Endothelial cell (in vitro differentiated cells): ENCODE measurements at regions not wholly inside any gene's neighbourhood (a gene's known extent, or its start where the extent isn't known, plus 50 kb on each side); places are given as distances from the start of the nearest gene placed in this dataset.

Experiments
- DNase-seq: peaks from one replicate; pipeline ENCODE4 v3.0.0; 2021; ENCODE audit warnings: low spot score
- H3K27ac Mint-ChIP-seq: one replicate; pipeline ENCODE4 v1.8.0; 2021; ENCODE audit warnings: mixed read lengths, inconsistent platforms; ENCODE audit not compliant: unreplicated experiment
- H3K27me3 Mint-ChIP-seq: one replicate; pipeline ENCODE4 v1.8.0; 2021; ENCODE audit warnings: mild to moderate bottlenecking, moderate library complexity, mixed read lengths, inconsistent platforms; ENCODE audit not compliant: unreplicated experiment
- H3K36me3 Mint-ChIP-seq: one replicate; pipeline ENCODE4 v1.8.0; 2021; ENCODE audit warnings: mild to moderate bottlenecking, low read depth, mixed read lengths, inconsistent platforms; ENCODE audit not compliant: unreplicated experiment
- H3K4me1 Mint-ChIP-seq: one replicate; pipeline ENCODE4 v1.8.0; 2021; ENCODE audit warnings: mild to moderate bottlenecking, mixed read lengths, inconsistent platforms; ENCODE audit not compliant: unreplicated experiment
- H3K4me3 Mint-ChIP-seq: one replicate; pipeline ENCODE4 v1.8.0; 2021; ENCODE audit warnings: mild to moderate bottlenecking, mixed read lengths, inconsistent platforms; ENCODE audit not compliant: unreplicated experiment
- H3K9me3 Mint-ChIP-seq: one replicate; pipeline ENCODE4 v1.8.0; 2021; ENCODE audit warnings: mixed read lengths, inconsistent platforms; ENCODE audit not compliant: unreplicated experiment
- CTCF ChIP-seq: fragments of 200-600 bp; sonication (generic); IDR thresholded peaks from one replicate; pipeline ENCODE4 v1.5.0; 2021; ENCODE audit warnings: antibody characterized with exemption; ENCODE audit not compliant: unreplicated experiment

GRCh38 chr15:95536638-95537037, 793.9 kb upstream of the NR2F2 start:
- no peaks in the 10 kb centered on the region for H3K36me3 Mint-ChIP-seq
- no peaks in the 10 kb centered on the region for H3K27me3 Mint-ChIP-seq
- no peak overlapping the region for H3K4me3 Mint-ChIP-seq
- DNase-seq = no peak
- no peak overlapping the region for H3K27ac Mint-ChIP-seq
- H3K4me1 Mint-ChIP-seq = no peaks in the 10 kb centered on the region
- no peak for TF ChIP-seq CTCF
- no peaks in the 10 kb centered on the region for H3K9me3 Mint-ChIP-seq

GRCh38 chr15:95538693-95539092, 791.8 kb upstream of the NR2F2 start:
- Mint-ChIP-seq H3K4me1 (peaks cover 3% of the 10 kb centered on the region), H3K27ac (no peak overlapping the region), H3K36me3 (no peaks in the 10 kb centered on the region), H3K27me3 (no peaks in the 10 kb centered on the region), H3K4me3 (no peak overlapping the region), H3K9me3 (no peaks in the 10 kb centered on the region)
- TF ChIP-seq CTCF = no peak
- DNase-seq = no peak

- no peak for DNase-seq
- TF ChIP-seq CTCF = no peak
- no peaks in the 10 kb centered on the region for H3K36me3 Mint-ChIP-seq
- peaks cover 1% of the 10 kb centered on the region for H3K27me3 Mint-ChIP-seq
- no peak overlapping the region for H3K27ac Mint-ChIP-seq
- H3K4me1 Mint-ChIP-seq = peaks cover 3% of the 10 kb centered on the region
- H3K9me3 Mint-ChIP-seq = no peaks in the 10 kb centered on the region
- H3K4me3 Mint-ChIP-seq = no peak overlapping the region
These were observed 789.2 kb upstream of the NR2F2 start for GRCh38 chr15:95541301-95541700.

- Mint-ChIP-seq H3K36me3 (no peaks in the 10 kb centered on the region), H3K4me1 (no peaks in the 10 kb centered on the region), H3K27ac (no peak overlapping the region), H3K9me3 (no peaks in the 10 kb centered on the region), H3K4me3 (no peak overlapping the region), H3K27me3 (peaks cover 1% of the 10 kb centered on the region)
- no peak for DNase-seq
- TF ChIP-seq CTCF = no peak
These were observed 781.2 kb upstream of the NR2F2 start for GRCh38 chr15:95549168-95549738.

GRCh38 chr15:95550702-95551101, 779.8 kb upstream of the NR2F2 start:
- H3K9me3 Mint-ChIP-seq = no peaks in the 10 kb centered on the region
- no peaks in the 10 kb centered on the region for H3K36me3 Mint-ChIP-seq
- DNase-seq = no peak
- H3K4me1 Mint-ChIP-seq = no peaks in the 10 kb centered on the region
- H3K27me3 Mint-ChIP-seq = no peaks in the 10 kb centered on the region
- H3K27ac Mint-ChIP-seq = no peak overlapping the region
- H3K4me3 Mint-ChIP-seq = no peak overlapping the region
- no peak for TF ChIP-seq CTCF
